Naive thymus-derived CD4-positive, alpha-beta T cell (primary cell): ENCODE measurements at regions not wholly inside any gene's neighbourhood (a gene's known extent, or its start where the extent isn't known, plus 50 kb on each side); places are given as distances from the start of the nearest gene placed in this dataset.

Experiments
- ATAC-seq: fragments of 150-1000 bp; cut with Tn5 transposase; 2 replicates; pipeline ENCODE4 v1.10.0; 2021; ENCODE audit warnings: mild to moderate bottlenecking, moderate library complexity
- CTCF ChIA-PET: fragments of 350-600 bp; sonication (Branson Sonifier 250); formaldehyde crosslinking; loops from one replicate; lab custom pipeline; 2021; ENCODE audit warnings: antibody characterized with exemption; lab: Charles Lee
- POLR2A ChIA-PET: fragments of 350-600 bp; sonication (Branson Sonifier 250); formaldehyde crosslinking; loops from one replicate; lab custom pipeline; 2021; ENCODE audit warnings: antibody characterized with exemption, inconsistent platforms; lab: Charles Lee
- DNase-seq, 9 donors: peaks; one replicate each; pipeline versions ENCODE4 v3.0.0 to v3.0.0-alpha.2; 2020 to 2022; ENCODE audit warnings: mixed read lengths in 1 of 9
- H3K27ac ChIP-seq: one replicate; pipeline ENCODE4 v1.7.0; 2013; ENCODE audit warnings: mild to moderate bottlenecking, low read depth, low read length, moderate library complexity
- H3K27me3 ChIP-seq, 2 donors: one replicate each; pipeline ENCODE4 v1.7.0; 2013; ENCODE audit warnings: low read length in 2 of 2, mild to moderate bottlenecking in 2 of 2, moderate library complexity in 2 of 2; ENCODE audit not compliant: control insufficient read depth in 2 of 2, insufficient read depth in 2 of 2
- H3K36me3 ChIP-seq, 3 experiments: 1 replicate in 2 of 3; 2 replicates in 1 of 3; pipeline ENCODE4 v1.7.0; 2013; ENCODE audit warnings: low read length in 3 of 3, mild to moderate bottlenecking in 3 of 3, moderate library complexity in 1 of 3; ENCODE audit not compliant: insufficient read depth in 3 of 3, control insufficient read depth in 2 of 3
- H3K4me1 ChIP-seq, 2 donors: one replicate each; pipeline ENCODE4 v1.7.0; 2013; ENCODE audit warnings: low read length in 2 of 2, mild to moderate bottlenecking in 2 of 2, moderate library complexity in 1 of 2; ENCODE audit not compliant: control insufficient read depth in 2 of 2, insufficient read depth in 2 of 2
- H3K4me3 ChIP-seq: 2 replicates; pipeline ENCODE4 v1.7.0; 2013; ENCODE audit warnings: mild to moderate bottlenecking, low read length
- H3K9me3 ChIP-seq, 3 experiments: 1 replicate in 2 of 3; 2 replicates in 1 of 3; pipeline ENCODE4 v1.7.0; 2013; ENCODE audit warnings: low read length in 3 of 3; ENCODE audit not compliant: control insufficient read depth in 2 of 3
- H3K27ac Mint-ChIP-seq, 9 donors: one replicate each; pipeline ENCODE4 v1.8.0; 2020 to 2022; ENCODE audit warnings: mixed read lengths in 9 of 9, mild to moderate bottlenecking in 8 of 9, moderate library complexity in 5 of 9, inconsistent platforms in 2 of 9
- H3K27me3 Mint-ChIP-seq, 5 donors: one replicate each; pipeline ENCODE4 v1.8.0; 2021 to 2022; ENCODE audit warnings: mixed read lengths in 5 of 5, mild to moderate bottlenecking in 1 of 5
- H3K36me3 Mint-ChIP-seq, 5 donors: one replicate each; pipeline ENCODE4 v1.8.0; 2020 to 2022; ENCODE audit warnings: mixed read lengths in 5 of 5, mild to moderate bottlenecking in 3 of 5, inconsistent platforms in 1 of 5
- H3K4me1 Mint-ChIP-seq, 7 donors: one replicate each; pipeline ENCODE4 v1.8.0; 2020 to 2022; ENCODE audit warnings: mixed read lengths in 7 of 7, mild to moderate bottlenecking in 3 of 7, inconsistent platforms in 1 of 7
- H3K4me3 Mint-ChIP-seq, 10 donors: one replicate each; pipeline ENCODE4 v1.8.0; 2020 to 2022; ENCODE audit warnings: mild to moderate bottlenecking in 10 of 10, mixed read lengths in 10 of 10, moderate library complexity in 6 of 10, inconsistent platforms in 2 of 10
- H3K9me3 Mint-ChIP-seq, 11 donors: one replicate each; pipeline ENCODE4 v1.8.0; 2020 to 2022; ENCODE audit warnings: mixed read lengths in 11 of 11, mild to moderate bottlenecking in 4 of 11, inconsistent platforms in 1 of 11, moderate library complexity in 1 of 11
- intact Hi-C, 2 donors: fragments of 100-400 bp; cut with micrococcal nuclease; formaldehyde crosslinking; loops; one replicate each; pipeline ENCODE4 v1.15.1; 2023

DNA sequence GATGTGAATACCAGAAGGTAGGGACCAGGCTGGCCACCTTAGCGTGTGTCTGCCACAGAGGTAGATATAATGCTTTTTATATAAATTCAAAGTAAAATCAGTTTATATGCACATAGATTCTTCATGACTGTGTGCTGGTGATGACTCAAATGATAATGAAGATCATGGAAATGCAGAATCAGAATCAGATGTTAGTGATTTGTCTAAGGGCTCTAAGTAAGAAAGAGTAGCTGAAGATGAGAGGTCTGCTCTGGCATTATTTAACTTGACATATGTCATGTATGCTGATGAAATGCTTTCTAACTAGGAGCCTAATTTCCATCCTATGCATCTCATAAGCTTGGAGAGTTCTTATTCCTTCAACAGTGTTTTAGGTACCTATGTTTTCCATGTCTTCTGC, 50.3 kb upstream of the DPH6 start:
- Histone ChIP-seq H3K27me3 (no peaks in the 10 kb centered on the region), H3K9me3 (no peaks in the 10 kb centered on the region), H3K4me3 (no peak overlapping the region), H3K36me3 (no peaks in the 10 kb centered on the region), H3K27ac (no peak overlapping the region), H3K4me1 (no peaks in the 10 kb centered on the region)
- ATAC-seq (no peak), DNase-seq (no peak)
- CTCF ChIA-PET: no interaction called here
- peaks cover 0 to 4% (median 0%) of the 10 kb centered on the region in 5 donors for H3K36me3 Mint-ChIP-seq
- intact Hi-C loops: no loop called here
- H3K27me3 Mint-ChIP-seq: peaks cover 0 to 21% (median 10%) of the 10 kb centered on the region in 5 donors
- H3K4me3 Mint-ChIP-seq: no peak overlapping the region
- H3K4me1 Mint-ChIP-seq: no peaks in the 10 kb centered on the region
- POLR2A ChIA-PET: no interaction called here
- no peak overlapping the region for H3K27ac Mint-ChIP-seq
- peaks cover 4 to 13% (median 6%) of the 10 kb centered on the region in 11 donors for H3K9me3 Mint-ChIP-seq

DNA sequence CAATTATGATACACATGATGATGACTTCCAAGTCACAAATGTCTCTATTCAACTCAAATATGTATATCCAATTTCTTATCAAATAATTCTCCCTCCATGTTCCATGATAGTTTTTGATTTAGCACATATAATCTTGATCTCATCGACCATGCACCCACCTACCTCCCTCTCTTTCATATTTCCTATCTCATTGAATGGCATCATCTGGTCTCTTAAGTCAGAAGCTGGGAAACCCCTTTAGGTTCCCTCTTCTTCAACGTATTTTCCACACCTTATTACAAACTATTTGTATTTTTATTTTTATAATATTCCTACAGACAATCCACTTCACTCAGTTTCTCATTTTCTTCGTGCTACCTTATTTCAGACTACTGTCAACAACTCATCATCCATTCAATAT, 56.9 kb upstream of the DPH6 start:
- ATAC-seq (no peak), DNase-seq (no peak)
- intact Hi-C loops: no loop called here
- peaks cover 0 to 7% (median 0%) of the 10 kb centered on the region in 11 donors for H3K9me3 Mint-ChIP-seq
- Histone ChIP-seq H3K9me3 (no peaks in the 10 kb centered on the region), H3K36me3 (no peaks in the 10 kb centered on the region), H3K27ac (no peak overlapping the region), H3K4me3 (no peak overlapping the region), H3K27me3 (no peaks in the 10 kb centered on the region), H3K4me1 (no peaks in the 10 kb centered on the region)
- CTCF ChIA-PET: no interaction called here
- POLR2A ChIA-PET: no interaction called here
- H3K4me1 Mint-ChIP-seq: peaks cover 0 to 2% (median 0%) of the 10 kb centered on the region in 7 donors
- H3K36me3 Mint-ChIP-seq: no peaks in the 10 kb centered on the region
- peaks cover 1 to 10% (median 6%) of the 10 kb centered on the region in 5 donors for H3K27me3 Mint-ChIP-seq
- no peak overlapping the region for H3K27ac Mint-ChIP-seq
- H3K4me3 Mint-ChIP-seq: no peak overlapping the region

- H3K4me3 ChIP-seq: no peak overlapping the region
- intact Hi-C loops: no loop called here
- no peaks in the 10 kb centered on the region for H3K36me3 Mint-ChIP-seq
- no peak for ATAC-seq
- H3K4me3 Mint-ChIP-seq: no peak overlapping the region
- H3K36me3 ChIP-seq: no peaks in the 10 kb centered on the region
- H3K4me1 ChIP-seq: no peaks in the 10 kb centered on the region
- H3K27ac Mint-ChIP-seq: no peak overlapping the region
- peaks cover 0 to 5% (median 0%) of the 10 kb centered on the region in 11 donors for H3K9me3 Mint-ChIP-seq
- peaks cover 1 to 9% (median 5%) of the 10 kb centered on the region in 5 donors for H3K27me3 Mint-ChIP-seq
- ChIA-PET POLR2A (no interaction called here), CTCF (no interaction called here)
- peaks cover 0 to 2% (median 0%) of the 10 kb centered on the region in 7 donors for H3K4me1 Mint-ChIP-seq
- no peaks in the 10 kb centered on the region for H3K9me3 ChIP-seq
- no peak overlapping the region for H3K27ac ChIP-seq
- H3K27me3 ChIP-seq: no peaks in the 10 kb centered on the region
- DNase-seq: no peak
Observed at GRCh38 chr15:35603301-35603700, 57.3 kb upstream of the DPH6 start.

DNA sequence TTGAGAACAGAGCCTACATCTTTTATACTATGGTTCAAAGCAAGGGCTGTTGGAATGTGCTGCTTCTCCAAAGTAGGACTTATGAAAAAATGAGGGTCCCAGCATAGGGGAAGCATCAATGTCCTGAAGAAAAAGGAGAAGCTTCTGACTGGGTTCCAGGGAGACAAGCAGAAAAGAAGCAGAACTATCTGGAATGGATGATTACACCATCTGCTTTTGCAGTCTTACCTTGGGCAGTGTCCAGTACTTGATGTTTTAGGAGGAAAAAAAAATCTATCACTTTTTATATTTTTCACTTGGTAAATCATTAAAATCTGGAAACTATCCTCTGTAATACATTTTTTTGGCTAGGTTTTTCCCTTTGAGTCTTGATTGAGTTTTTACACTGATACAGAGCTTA, 57.9 kb upstream of the DPH6 start:
- Histone ChIP-seq H3K27me3 (no peaks in the 10 kb centered on the region), H3K4me3 (no peak overlapping the region), H3K27ac (no peak overlapping the region), H3K9me3 (no peaks in the 10 kb centered on the region), H3K4me1 (no peaks in the 10 kb centered on the region), H3K36me3 (no peaks in the 10 kb centered on the region)
- Mint-ChIP-seq H3K9me3 (peaks cover 0 to 5% (median 0%) of the 10 kb centered on the region in 11 donors), H3K4me3 (no peak overlapping the region), H3K4me1 (peaks cover 0 to 2% (median 0%) of the 10 kb centered on the region in 7 donors), H3K27ac (no peak overlapping the region), H3K36me3 (no peaks in the 10 kb centered on the region), H3K27me3 (peaks cover 0 to 6% (median 1%) of the 10 kb centered on the region in 5 donors)
- CTCF ChIA-PET: no interaction called here
- intact Hi-C loops: no loop called here
- no peak for DNase-seq
- POLR2A ChIA-PET: no interaction called here
- no peak for ATAC-seq

DNA sequence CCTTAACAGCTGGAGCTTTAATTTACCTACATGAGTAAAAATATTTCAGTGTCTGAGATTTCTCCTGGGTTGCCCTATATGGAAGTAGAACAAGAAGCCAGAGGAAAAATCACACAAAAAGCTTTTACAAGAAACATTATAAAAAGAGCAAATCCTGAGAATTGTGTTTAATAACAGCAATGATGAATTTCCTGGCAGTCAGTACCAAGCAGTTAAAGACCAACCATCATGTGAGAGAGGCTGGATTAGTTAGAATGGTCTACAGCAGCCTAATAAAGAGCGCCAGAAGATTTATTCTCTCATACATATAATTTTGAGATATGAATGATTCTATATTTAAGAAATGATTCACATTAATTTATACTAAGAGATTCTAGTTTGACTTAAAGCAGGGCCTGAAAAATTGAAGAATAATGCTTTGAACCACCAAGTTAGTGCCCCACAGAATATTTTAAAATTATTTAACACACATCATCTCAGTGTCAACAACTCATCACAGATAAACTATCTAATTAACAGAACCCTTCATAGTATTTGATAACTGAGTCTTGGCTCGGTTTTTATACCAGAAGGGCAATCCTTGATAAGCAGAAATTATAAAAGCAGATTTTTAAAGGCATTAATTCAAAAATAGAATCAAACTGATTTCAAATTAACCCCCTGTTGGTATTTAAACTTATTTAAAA, 59.9 kb upstream of the DPH6 start:
- peaks cover 0 to 6% (median 1%) of the 10 kb centered on the region in 5 donors for H3K27me3 Mint-ChIP-seq
- no peak for DNase-seq

DNA sequence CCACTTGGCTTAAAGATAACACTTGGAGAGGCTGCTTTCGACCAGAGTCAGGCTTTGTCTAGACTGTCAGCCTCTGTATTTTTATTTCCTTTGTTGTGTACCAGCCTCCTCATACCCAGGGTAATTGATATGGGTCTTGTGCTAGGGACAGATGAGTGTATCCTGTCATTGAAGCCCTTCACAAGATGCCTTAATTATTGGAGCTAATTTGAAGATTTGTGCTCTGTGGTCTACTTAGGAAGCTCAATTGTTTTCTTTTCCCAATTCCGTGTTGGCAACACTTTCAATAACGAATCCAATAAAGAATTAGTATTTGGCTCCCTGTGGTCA, 60.5 kb upstream of the DPH6 start:
- Histone ChIP-seq H3K36me3 (no peaks in the 10 kb centered on the region), H3K9me3 (no peaks in the 10 kb centered on the region), H3K27me3 (no peaks in the 10 kb centered on the region), H3K4me1 (no peaks in the 10 kb centered on the region), H3K27ac (no peak overlapping the region), H3K4me3 (no peak overlapping the region)
- Mint-ChIP-seq H3K27me3 (peaks cover 0 to 6% (median 0%) of the 10 kb centered on the region in 5 donors), H3K36me3 (no peaks in the 10 kb centered on the region), H3K27ac (no peak overlapping the region), H3K4me3 (no peak overlapping the region), H3K4me1 (peaks cover 0 to 2% (median 0%) of the 10 kb centered on the region in 7 donors), H3K9me3 (peaks cover 0 to 8% (median 2%) of the 10 kb centered on the region in 11 donors)
- CTCF ChIA-PET: no interaction called here
- no peak for ATAC-seq
- intact Hi-C loops: no loop called here
- no peak for DNase-seq
- POLR2A ChIA-PET: no interaction called here

More for the DNA sequence above, 59.9 kb upstream of the DPH6 start:
- intact Hi-C loops: no loop called here
- CTCF ChIA-PET: no interaction called here
- H3K36me3 ChIP-seq: no peaks in the 10 kb centered on the region
- H3K27ac ChIP-seq: no peak overlapping the region
- no peak for ATAC-seq
- no peaks in the 10 kb centered on the region for H3K27me3 ChIP-seq
- Mint-ChIP-seq H3K9me3 (peaks cover 0 to 7% (median 2%) of the 10 kb centered on the region in 11 donors), H3K27ac (no peak overlapping the region), H3K4me1 (peaks cover 0 to 2% (median 0%) of the 10 kb centered on the region in 7 donors), H3K4me3 (no peak overlapping the region), H3K36me3 (no peaks in the 10 kb centered on the region)
- H3K9me3 ChIP-seq: no peaks in the 10 kb centered on the region
- no peak overlapping the region for H3K4me3 ChIP-seq
- H3K4me1 ChIP-seq: no peaks in the 10 kb centered on the region
- POLR2A ChIA-PET: no interaction called here
